ENCODE measurements at regions not wholly inside any gene's neighbourhood (a gene's known extent, or its start where the extent isn't known, plus 50 kb on each side); places are given as distances from the start of the nearest gene placed in this dataset.

GRCh38 chr5:107807431-107807830 lies 136.7 kb upstream of the EFNA5 start:
- H3K36me3 ChIP-seq (ENCODE audit: control insufficient read depth in 2 of 2, insufficient read depth in 2 of 2, low read length in 1 of 2), result no peaks in the 10 kb centered on the region
- ChIA-PET POLR2A (no interaction called here), SMC1A (ENCODE audit: uncharacterized antibody, unreplicated experiment) (interaction anchor here (1.6 kb wide), 1 partner anchor 22 kb away, joined by 3 read pairs; no protein-coding TSS in a partner anchor), CTCF (no interaction called here), RAD21 (ENCODE audit: unreplicated experiment) (no interaction called here)
- in situ Hi-C loops (cut with MboI) (no loop called here), intact Hi-C loops (cut with micrococcal nuclease; ENCODE audit: unreplicated experiment) (no loop called here)
- DNase-seq (ENCODE audit: low read depth, low spot score), result no peak
- H3K27me3 ChIP-seq (replicated peaks in 1 of 2; ENCODE audit: control insufficient read depth in 2 of 2, insufficient read depth in 2 of 2, low read length in 1 of 2), result no peaks in the 10 kb centered on the region
- H3K4me1 ChIP-seq (ENCODE audit: control insufficient read depth, insufficient read depth, low read length), result peaks cover 7% of the 10 kb centered on the region; the same call in 1 of the 2 replicates
- no peak for ATAC-seq
- H3K9ac ChIP-seq (ENCODE audit: control insufficient read depth, insufficient read depth, low read length), result no peak overlapping the region
- H3K27ac ChIP-seq (ENCODE audit: control insufficient read depth, insufficient read depth), result no peak overlapping the region
- BruUV-seq (replicated peaks), result no TSS peak
- TF ChIP-seq TCF3 (IDR thresholded peaks at IDR 0.05; ENCODE audit: borderline replicate concordance, insufficient read depth, low read depth, low read length) (no peak), JUND (IDR thresholded peaks at IDR 0.05; ENCODE audit: low read depth, low read length) (no peak), ZNF207 (IDR thresholded peaks at IDR 0.05; ENCODE audit: borderline replicate concordance) (no peak), NR2C2 (IDR thresholded peaks at IDR 0.05; ENCODE audit: borderline replicate concordance, control insufficient read depth, insufficient read length, low read depth) (no peak), CUX1 (IDR thresholded peaks at IDR 0.05; ENCODE audit: insufficient replicate concordance, low read depth, low read length) (no peak), ATF3 (IDR thresholded peaks at IDR 0.05; ENCODE audit: borderline replicate concordance, extremely low read depth, low read depth, low read length) (no peak), FOXK2 (IDR thresholded peaks at IDR 0.05) (no peak), MYB (IDR thresholded peaks at IDR 0.05; ENCODE audit: borderline replicate concordance, low read depth, low read length) (no peak), ZNF274 (IDR thresholded peaks at IDR 0.05; ENCODE audit: insufficient read depth, insufficient read length) (no peak), FOS (IDR thresholded peaks at IDR 0.05; ENCODE audit: borderline replicate concordance, extremely low read depth, insufficient read length) (no peak), GABPA (IDR thresholded peaks at IDR 0.05; ENCODE audit: low read depth) (no peak), HDGF (IDR thresholded peaks at IDR 0.05) (no peak), ZSCAN29 (IDR thresholded peaks at IDR 0.05) (no peak), SKIL (IDR thresholded peaks at IDR 0.05; ENCODE audit: low read depth, poor library complexity, severe bottlenecking) (no peak)
- TF ChIP-seq, protein P1, sequence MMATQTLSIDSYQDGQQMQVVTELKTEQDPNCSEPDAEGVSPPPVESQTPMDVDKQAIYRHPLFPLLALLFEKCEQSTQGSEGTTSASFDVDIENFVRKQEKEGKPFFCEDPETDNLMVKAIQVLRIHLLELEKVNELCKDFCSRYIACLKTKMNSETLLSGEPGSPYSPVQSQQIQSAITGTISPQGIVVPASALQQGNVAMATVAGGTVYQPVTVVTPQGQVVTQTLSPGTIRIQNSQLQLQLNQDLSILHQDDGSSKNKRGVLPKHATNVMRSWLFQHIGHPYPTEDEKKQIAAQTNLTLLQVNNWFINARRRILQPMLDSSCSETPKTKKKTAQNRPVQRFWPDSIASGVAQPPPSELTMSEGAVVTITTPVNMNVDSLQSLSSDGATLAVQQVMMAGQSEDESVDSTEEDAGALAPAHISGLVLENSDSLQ (IDR thresholded peaks at IDR 0.05), result no peak
- FAIRE-seq, result no peak
- H4K20me1 ChIP-seq (ENCODE audit: control insufficient read depth, insufficient read depth), result no peaks in the 10 kb centered on the region
- no peaks in the 10 kb centered on the region for H3K79me2 ChIP-seq (ENCODE audit: control insufficient read depth, insufficient read depth, low read length)
- no peak overlapping the region for H3K4me3 ChIP-seq
- no peak overlapping the region for H2AFZ ChIP-seq (ENCODE audit: control insufficient read depth, low read depth, low read length)
- H3K4me2 ChIP-seq (ENCODE audit: control insufficient read depth, insufficient read depth), result no peak overlapping the region
- 23% methylated on average over 5 of the region's 5 CpGs for WGBS (ENCODE audit: insufficient coverage, insufficient replicate concordance, low lambda C conversion rate, missing lambda C conversion rate)
- H3K9me3 ChIP-seq (replicated peaks; ENCODE audit: control insufficient read depth, insufficient read depth, low read length), result no peaks in the 10 kb centered on the region

All from GM12878 (cell line).